ENCODE measurements at regions not wholly inside any gene's neighbourhood (a gene's known extent, or its start where the extent isn't known, plus 50 kb on each side); places are given as distances from the start of the nearest gene placed in this dataset.

- TF ChIP-seq POLR2A (IDR thresholded peaks at IDR 0.05; ENCODE audit: borderline replicate concordance, extremely low read depth, insufficient read depth, insufficient read length) (no peak), SP1 (IDR thresholded peaks at IDR 0.05; ENCODE audit: low read depth) (no peak), REST (IDR thresholded peaks at IDR 0.05; ENCODE audit: low read depth) (no peak), MAX (IDR thresholded peaks at IDR 0.05) (no peak), CTCF (IDR thresholded peaks at IDR 0.05 in 2 of 3, conservative IDR thresholded peaks at IDR 0.05 in 1 of 3; ENCODE audit: borderline replicate concordance in 1 of 3, insufficient read depth in 1 of 3, low read depth in 2 of 3, low read length in 2 of 3) (no peak), CEBPB (IDR thresholded peaks at IDR 0.05; ENCODE audit: low read depth) (no peak), YY1 (IDR thresholded peaks at IDR 0.05; ENCODE audit: extremely low read depth, insufficient replicate concordance, low read depth, low read length) (no peak), EZH2 (IDR thresholded peaks at IDR 0.05) (no peak), TCF7L2 (IDR thresholded peaks at IDR 0.05; ENCODE audit: borderline replicate concordance, extremely low read depth, insufficient read depth, insufficient read length) (no peak), SIN3A (IDR thresholded peaks at IDR 0.05; ENCODE audit: low read depth) (no peak), JUND (IDR thresholded peaks at IDR 0.05) (no peak), ZBTB33 (IDR thresholded peaks at IDR 0.05; ENCODE audit: extremely low read depth, insufficient replicate concordance, low read length) (no peak), ZNF274 (IDR thresholded peaks at IDR 0.05; ENCODE audit: low read depth, low read length) (no peak), ATF3 (IDR thresholded peaks at IDR 0.05) (no peak)
Observed at GRCh38 chr9:87201351-87201751, 254.0 kb upstream of the GAS1 start.

Measured in HCT116 (cell line).